HCT116 (cell line): ENCODE measurements at regions not wholly inside any gene's neighbourhood (a gene's known extent, or its start where the extent isn't known, plus 50 kb on each side); places are given as distances from the start of the nearest gene placed in this dataset.

Source experiments
- ELF1 ChIP-seq: IDR thresholded peaks from 2 replicates; pipeline ENCODE4 v1.6.1; 2012; ENCODE audit warnings: low read depth, borderline replicate concordance
- EZH2 ChIP-seq: fragments of 200-600 bp; sonication (generic); IDR thresholded peaks from 2 replicates; pipeline ENCODE4 v1.6.1; 2017; ENCODE audit warnings: antibody characterized with exemption, mixed run types
- EZH2phosphoT487 ChIP-seq: fragments of 200-600 bp; IDR thresholded peaks from 2 replicates; pipeline ENCODE4 v1.6.1; 2018; ENCODE audit warnings: antibody characterized with exemption, borderline replicate concordance
- POLR2AphosphoS5 ChIP-seq: IDR thresholded peaks from 2 replicates; pipeline ENCODE4 v1.6.1; 2011; ENCODE audit warnings: mild to moderate bottlenecking, low read depth, low read length, moderate library complexity
- SP1 ChIP-seq: IDR thresholded peaks from 2 replicates; pipeline ENCODE4 v1.6.1; 2012; ENCODE audit warnings: low read depth
- SRF ChIP-seq: IDR thresholded peaks from 2 replicates; pipeline ENCODE4 v1.6.1; 2012; ENCODE audit warnings: low read depth
- TF ChIP-seq, protein P1 (sequence below), 3 experiments: fragments of 200-600 bp in 1 of 3; sonication (generic) in 1 of 3; IDR thresholded peaks in 2 of 3; conservative IDR thresholded peaks in 1 of 3; 2 replicates each; pipeline ENCODE4 v1.5.1; 2012 to 2017; ENCODE audit warnings: low read depth in 2 of 3, low read length in 2 of 3, antibody characterized with exemption in 1 of 3, borderline replicate concordance in 1 of 3, control low read depth in 1 of 3, mild to moderate bottlenecking in 1 of 3, mixed read lengths in 1 of 3, mixed run types in 1 of 3, moderate library complexity in 1 of 3; ENCODE audit not compliant: insufficient read depth in 1 of 3
- TF ChIP-seq, protein P2 (sequence below): IDR thresholded peaks from 2 replicates; pipeline ENCODE4 v1.6.1; 2012
- TF ChIP-seq, protein P3 (sequence below): IDR thresholded peaks from 2 replicates; pipeline ENCODE4 v1.6.1; 2012

DNA sequence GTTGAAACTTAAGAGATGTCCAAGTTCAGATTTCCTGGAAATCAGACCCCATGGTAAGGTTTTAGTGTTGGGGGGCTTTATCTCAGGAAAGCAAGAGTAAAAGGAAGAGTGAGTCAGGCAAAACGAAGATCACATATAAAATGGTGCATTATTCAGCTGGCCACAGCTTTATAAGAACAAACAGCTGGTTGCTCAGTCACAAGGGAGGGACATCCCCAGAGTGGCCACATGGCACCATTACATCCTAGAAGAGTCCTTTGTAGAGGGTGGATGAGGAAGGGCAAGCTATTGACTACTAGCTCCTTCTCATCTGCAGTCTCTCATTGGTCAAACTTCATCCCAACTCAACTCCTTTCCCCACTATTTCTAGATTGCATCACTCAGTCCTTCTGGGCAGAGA is 68.3 kb upstream of the COL8A1 start:
- TF ChIP-seq, protein P1, sequence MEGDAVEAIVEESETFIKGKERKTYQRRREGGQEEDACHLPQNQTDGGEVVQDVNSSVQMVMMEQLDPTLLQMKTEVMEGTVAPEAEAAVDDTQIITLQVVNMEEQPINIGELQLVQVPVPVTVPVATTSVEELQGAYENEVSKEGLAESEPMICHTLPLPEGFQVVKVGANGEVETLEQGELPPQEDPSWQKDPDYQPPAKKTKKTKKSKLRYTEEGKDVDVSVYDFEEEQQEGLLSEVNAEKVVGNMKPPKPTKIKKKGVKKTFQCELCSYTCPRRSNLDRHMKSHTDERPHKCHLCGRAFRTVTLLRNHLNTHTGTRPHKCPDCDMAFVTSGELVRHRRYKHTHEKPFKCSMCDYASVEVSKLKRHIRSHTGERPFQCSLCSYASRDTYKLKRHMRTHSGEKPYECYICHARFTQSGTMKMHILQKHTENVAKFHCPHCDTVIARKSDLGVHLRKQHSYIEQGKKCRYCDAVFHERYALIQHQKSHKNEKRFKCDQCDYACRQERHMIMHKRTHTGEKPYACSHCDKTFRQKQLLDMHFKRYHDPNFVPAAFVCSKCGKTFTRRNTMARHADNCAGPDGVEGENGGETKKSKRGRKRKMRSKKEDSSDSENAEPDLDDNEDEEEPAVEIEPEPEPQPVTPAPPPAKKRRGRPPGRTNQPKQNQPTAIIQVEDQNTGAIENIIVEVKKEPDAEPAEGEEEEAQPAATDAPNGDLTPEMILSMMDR (IDR thresholded peaks at IDR 0.05 in 2 of 3, conservative IDR thresholded peaks at IDR 0.05 in 1 of 3; ENCODE audit: borderline replicate concordance in 1 of 3, insufficient read depth in 1 of 3, low read depth in 2 of 3, low read length in 2 of 3): no peak
- TF ChIP-seq, protein P2, sequence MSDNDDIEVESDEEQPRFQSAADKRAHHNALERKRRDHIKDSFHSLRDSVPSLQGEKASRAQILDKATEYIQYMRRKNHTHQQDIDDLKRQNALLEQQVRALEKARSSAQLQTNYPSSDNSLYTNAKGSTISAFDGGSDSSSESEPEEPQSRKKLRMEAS: no peak
- TF ChIP-seq SP1 (no peak), ELF1 (no peak), EZH2 (no peak), POLR2AphosphoS5 (no peak), EZH2phosphoT487 (no peak), SRF (no peak)
- TF ChIP-seq, protein P3, sequence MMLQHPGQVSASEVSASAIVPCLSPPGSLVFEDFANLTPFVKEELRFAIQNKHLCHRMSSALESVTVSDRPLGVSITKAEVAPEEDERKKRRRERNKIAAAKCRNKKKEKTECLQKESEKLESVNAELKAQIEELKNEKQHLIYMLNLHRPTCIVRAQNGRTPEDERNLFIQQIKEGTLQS: no peak
